ENCODE measurements at regions not wholly inside any gene's neighbourhood (a gene's known extent, or its start where the extent isn't known, plus 50 kb on each side); places are given as distances from the start of the nearest gene placed in this dataset.
"Not testable (repeated sequence)": the region's sequence is repeated elsewhere in the genome, so short reads cannot be mapped to it uniquely, and the experiment has no call there.

DNA sequence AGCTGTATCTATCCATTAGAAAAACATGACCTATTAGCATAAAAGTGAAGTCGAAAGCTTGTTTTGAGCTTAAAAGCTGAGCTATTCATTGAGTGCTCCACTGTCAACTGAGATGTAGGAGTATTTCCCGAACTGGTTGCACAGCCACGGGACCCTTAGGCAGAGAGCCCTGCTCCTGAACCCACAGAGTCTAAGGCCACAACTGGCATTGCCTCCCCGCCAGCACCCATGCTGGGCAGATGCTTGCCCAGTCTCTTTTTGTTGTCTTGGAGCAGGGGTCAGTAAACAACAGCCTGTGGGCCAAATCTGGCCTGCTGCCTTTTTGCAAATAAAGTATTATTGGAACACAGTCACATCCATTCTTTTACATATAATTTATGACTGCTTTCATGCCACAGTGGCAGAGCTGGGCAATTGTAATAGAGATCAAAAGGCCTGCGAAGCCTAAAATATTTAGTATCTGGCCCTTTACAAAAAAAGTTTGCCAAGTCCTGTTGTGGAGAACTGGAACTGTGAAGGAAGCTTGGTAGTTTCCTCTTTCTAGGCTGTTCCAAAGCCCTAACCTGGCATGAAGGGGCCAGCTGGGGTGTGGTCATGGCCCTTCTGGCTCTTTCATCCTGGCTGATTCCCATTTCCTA lies 58.4 kb upstream of the WAPL start:
- TF ChIP-seq, protein P1, sequence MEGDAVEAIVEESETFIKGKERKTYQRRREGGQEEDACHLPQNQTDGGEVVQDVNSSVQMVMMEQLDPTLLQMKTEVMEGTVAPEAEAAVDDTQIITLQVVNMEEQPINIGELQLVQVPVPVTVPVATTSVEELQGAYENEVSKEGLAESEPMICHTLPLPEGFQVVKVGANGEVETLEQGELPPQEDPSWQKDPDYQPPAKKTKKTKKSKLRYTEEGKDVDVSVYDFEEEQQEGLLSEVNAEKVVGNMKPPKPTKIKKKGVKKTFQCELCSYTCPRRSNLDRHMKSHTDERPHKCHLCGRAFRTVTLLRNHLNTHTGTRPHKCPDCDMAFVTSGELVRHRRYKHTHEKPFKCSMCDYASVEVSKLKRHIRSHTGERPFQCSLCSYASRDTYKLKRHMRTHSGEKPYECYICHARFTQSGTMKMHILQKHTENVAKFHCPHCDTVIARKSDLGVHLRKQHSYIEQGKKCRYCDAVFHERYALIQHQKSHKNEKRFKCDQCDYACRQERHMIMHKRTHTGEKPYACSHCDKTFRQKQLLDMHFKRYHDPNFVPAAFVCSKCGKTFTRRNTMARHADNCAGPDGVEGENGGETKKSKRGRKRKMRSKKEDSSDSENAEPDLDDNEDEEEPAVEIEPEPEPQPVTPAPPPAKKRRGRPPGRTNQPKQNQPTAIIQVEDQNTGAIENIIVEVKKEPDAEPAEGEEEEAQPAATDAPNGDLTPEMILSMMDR (IDR thresholded peaks at IDR 0.05; ENCODE audit: insufficient read depth, low read length) = no peak
- no peak for DNase-seq (ENCODE audit: low read depth)
- H3K4me3 ChIP-seq (ENCODE audit: low read depth, low read length) = no peak overlapping the region

DNA sequence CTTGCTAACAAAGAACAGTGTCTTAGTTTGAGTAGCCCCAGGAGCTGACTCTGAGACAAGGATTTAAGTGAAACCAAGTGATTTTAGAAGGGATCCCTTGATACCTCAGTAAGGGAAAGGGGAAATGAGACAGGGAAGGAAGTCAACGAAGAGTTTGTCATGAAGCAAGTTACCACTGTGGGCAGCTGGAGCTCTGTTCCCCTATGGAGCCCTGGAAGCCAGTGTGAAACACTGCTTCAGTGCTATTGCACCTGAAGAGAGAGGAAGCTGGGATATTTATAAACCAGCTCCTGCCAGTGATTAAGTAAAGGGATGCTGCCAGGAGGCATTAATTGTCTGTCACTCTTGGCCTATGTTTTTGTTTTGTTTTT lies 58.9 kb upstream of the WAPL start:
- TF ChIP-seq, protein P1 (IDR thresholded peaks at IDR 0.05; ENCODE audit: insufficient read depth, low read length) = no peak
- no peak for DNase-seq (ENCODE audit: low read depth)
- H3K4me3 ChIP-seq (ENCODE audit: low read depth, low read length) = no peak overlapping the region

DNA sequence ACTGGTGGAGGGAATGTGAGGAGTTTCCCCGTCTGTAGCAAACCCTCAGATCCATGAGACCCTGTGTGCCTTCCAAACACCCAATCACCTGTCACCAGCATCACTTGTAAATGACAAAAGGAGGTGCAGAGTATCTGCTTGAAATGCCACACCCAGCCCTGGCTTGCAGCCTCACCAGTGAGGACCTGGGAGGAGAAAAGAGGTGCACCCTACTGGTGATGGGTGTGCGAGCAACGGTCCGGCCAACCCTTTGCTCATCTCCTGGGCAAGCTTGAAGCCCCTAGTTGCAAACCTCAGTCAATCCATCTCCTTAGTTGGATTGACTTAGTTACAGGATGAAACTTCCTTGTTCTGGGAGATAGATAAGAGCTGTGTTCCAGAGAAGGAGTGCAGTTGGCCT lies 62.4 kb upstream of the WAPL start:
- no peak overlapping the region for H3K4me3 ChIP-seq (ENCODE audit: low read depth, low read length)
- TF ChIP-seq, protein P1 (IDR thresholded peaks at IDR 0.05; ENCODE audit: insufficient read depth, low read length) = no peak
- DNase-seq (ENCODE audit: low read depth) = no peak

DNA sequence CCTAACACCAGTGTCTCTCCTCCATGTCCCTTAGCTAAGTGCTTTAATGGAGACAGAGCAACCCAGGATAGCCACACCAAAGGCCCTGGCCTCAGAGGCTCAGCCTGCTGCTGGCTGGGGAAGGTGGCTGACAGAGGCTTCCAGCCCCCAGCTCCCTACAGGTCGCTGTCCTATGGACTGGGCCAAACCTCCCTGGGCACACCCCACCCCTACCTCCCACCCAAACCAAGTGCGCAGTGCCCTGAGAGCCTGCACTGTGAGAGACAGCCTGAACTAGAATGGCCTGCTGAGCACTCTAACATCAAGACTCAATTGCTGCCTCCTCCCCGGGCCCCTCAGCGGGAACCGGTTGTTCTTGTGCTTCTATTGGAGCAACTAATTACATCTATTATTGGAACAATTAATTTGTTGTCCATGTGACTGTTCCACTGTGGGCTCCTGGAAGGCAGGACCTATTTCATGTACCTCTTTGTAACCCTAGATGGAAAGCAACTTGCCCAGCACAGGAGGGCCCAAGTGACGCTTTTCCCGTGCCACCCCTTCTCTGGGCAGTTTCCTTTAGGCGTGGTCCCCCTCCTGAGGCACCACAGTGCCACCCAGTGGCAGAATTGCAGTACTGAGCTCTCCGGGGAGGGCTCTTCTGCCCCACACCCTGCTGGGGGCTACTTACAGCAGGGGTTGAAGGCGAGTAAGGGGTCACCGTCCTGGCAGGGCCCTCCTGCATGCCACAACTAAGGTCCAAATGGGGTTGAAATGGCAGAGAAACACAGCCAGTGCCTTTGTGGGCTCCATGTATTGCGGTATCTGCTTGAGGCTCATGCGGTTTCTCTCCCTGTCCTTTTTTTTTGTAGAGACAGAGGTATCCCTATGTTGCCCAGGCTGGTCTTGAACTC lies 63.7 kb upstream of the WAPL start:
- no peak overlapping the region for H3K4me3 ChIP-seq (ENCODE audit: low read depth, low read length)
- DNase-seq (ENCODE audit: low read depth) = peak; percentile 72

DNA sequence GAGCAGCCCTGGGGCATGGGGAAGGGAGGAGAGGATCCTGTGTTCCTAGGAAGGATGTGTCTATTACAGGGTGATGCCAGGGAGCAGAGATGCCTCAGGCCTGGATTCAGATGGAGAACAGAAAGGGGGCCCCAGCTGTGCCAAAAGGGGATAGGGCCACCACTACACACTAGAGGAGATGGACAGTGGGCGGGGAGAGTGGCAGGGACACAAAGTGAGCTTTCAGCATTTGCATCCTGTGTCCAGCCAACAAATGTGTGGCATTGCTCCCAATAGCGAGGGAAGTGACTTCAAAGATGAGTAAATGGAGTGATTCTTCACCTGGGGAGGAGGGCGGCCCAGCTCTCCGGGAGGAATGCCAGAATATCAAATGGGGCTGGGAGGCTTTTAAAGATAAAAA lies 64.9 kb upstream of the WAPL start:
- no peak overlapping the region for H3K4me3 ChIP-seq (ENCODE audit: low read depth, low read length)
- DNase-seq (ENCODE audit: low read depth) = no peak
- TF ChIP-seq, protein P1 (IDR thresholded peaks at IDR 0.05; ENCODE audit: insufficient read depth, low read length) = no peak

More for the DNA sequence above, 63.7 kb upstream of the WAPL start:
- TF ChIP-seq, protein P1 (IDR thresholded peaks at IDR 0.05; ENCODE audit: insufficient read depth, low read length) = peak; percentile 96

DNA sequence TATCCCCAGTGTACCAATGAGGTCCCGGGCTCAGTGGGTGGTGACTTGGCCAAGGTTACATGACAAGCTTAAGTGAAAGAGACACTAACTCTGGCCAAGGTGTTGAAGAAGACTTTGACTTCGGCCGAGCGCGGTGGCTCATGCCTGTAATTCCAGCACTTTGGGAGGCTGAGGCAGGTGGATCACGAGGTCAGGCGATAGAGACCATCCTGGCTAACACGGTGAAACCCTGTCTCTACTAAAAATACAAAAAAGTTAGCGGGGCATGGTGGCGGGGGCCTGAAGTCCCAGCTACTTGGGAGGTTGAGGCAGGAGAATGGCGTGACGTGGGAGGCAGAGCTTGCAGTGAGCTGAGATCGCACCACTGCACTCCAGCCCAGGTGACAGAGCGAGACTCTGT lies 65.6 kb upstream of the OPN4 start:
- H3K4me3 ChIP-seq (ENCODE audit: low read depth, low read length); DNase-seq (ENCODE audit: low read depth): not testable (repeated sequence)

DNA sequence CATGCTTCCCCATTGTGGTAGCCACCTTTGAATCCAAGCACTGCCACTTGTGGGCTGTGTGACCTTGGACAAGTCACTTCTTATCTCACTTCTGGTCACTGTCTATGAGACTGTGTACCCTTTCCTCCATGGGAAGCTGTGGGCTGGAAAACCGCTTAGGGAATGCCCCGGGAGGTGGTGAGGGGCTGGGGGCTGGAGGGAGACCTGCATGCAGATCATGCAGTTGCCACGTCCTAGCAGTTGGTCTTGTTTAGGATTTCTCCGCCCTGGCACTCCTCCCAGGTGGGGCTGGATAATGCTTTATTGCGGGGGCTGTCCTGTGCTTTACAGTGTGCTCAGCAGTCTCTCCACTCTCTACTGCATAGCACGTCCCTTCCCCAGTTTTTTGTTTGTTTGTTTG lies 62.9 kb upstream of the OPN4 start:
- no peak overlapping the region for H3K4me3 ChIP-seq (ENCODE audit: low read depth, low read length)
- DNase-seq (ENCODE audit: low read depth) = no peak
- TF ChIP-seq, protein P1 (IDR thresholded peaks at IDR 0.05; ENCODE audit: insufficient read depth, low read length) = no peak
